ENCODE measurements at regions not wholly inside any gene's neighbourhood (a gene's known extent, or its start where the extent isn't known, plus 50 kb on each side); places are given as distances from the start of the nearest gene placed in this dataset.

DNA sequence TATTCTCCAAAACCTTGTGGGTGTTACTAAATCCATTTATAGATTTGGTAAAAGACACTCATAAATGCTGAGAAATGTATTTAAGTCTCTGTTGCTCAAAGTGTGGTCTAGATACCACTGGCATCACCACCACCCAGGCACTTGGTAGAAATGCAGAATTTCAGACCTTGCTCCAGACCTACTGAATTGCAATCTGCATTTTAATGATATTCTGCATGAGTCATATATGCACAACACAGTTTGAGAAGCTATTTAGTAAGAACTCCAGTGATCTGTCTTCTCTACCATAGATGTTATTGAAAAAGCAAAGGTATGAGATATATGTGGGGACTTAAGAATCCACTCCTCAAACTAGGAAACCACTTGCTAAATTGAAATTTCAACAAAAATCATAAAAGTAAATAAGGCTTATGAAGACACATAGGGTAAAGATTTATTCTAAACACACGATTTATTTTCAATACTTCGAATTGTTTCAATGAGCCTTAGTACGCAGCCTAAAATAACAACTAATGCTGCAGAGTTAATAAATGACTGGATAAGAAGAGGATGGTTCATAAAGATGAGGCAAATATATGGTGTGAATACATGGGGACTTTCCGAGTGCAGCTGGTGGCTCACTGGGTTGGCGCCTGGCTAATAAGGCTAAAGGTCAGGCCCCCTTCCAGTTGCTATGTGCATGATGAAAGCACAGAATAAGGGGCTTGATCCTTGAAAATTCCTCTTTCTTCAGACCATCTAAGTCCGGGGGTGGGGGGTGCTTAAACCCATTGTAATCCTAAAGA lies 813.3 kb downstream of the NR2F2 start:
- Histone ChIP-seq H3K4me3 (no peak overlapping the region), H3K27me3 (no peaks in the 10 kb centered on the region), H3K4me1 (no peaks in the 10 kb centered on the region), H3K9me3 (no peaks in the 10 kb centered on the region), H3K36me3 (no peaks in the 10 kb centered on the region), H3K27ac (no peak overlapping the region)
- TF ChIP-seq, protein P1, sequence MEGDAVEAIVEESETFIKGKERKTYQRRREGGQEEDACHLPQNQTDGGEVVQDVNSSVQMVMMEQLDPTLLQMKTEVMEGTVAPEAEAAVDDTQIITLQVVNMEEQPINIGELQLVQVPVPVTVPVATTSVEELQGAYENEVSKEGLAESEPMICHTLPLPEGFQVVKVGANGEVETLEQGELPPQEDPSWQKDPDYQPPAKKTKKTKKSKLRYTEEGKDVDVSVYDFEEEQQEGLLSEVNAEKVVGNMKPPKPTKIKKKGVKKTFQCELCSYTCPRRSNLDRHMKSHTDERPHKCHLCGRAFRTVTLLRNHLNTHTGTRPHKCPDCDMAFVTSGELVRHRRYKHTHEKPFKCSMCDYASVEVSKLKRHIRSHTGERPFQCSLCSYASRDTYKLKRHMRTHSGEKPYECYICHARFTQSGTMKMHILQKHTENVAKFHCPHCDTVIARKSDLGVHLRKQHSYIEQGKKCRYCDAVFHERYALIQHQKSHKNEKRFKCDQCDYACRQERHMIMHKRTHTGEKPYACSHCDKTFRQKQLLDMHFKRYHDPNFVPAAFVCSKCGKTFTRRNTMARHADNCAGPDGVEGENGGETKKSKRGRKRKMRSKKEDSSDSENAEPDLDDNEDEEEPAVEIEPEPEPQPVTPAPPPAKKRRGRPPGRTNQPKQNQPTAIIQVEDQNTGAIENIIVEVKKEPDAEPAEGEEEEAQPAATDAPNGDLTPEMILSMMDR (IDR thresholded peaks at IDR 0.05), result no peak
- DNase-seq (ENCODE audit: low spot score), result no peak

DNA sequence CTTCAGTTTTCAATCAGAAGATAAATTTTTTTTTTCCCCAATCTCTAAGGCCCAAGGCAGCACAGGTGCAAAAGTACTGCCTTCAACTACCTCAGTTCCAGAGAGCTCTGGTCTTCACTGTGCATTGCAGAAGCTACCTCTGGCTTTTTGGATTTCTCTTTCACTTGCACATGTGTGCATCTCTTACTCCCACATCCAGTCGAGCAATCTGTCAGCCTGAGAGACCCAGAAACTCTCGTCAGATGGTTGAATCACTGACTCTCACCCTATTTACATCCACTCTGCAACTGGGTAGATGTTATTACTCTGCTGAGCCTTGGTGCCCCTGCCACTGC lies 813.8 kb downstream of the NR2F2 start:
- Histone ChIP-seq H3K4me1 (no peaks in the 10 kb centered on the region), H3K27ac (no peak overlapping the region), H3K27me3 (no peaks in the 10 kb centered on the region), H3K9me3 (no peaks in the 10 kb centered on the region), H3K4me3 (no peak overlapping the region), H3K36me3 (no peaks in the 10 kb centered on the region)
- TF ChIP-seq, protein P1 (IDR thresholded peaks at IDR 0.05), result no peak
- no peak for DNase-seq (ENCODE audit: low spot score)

DNA sequence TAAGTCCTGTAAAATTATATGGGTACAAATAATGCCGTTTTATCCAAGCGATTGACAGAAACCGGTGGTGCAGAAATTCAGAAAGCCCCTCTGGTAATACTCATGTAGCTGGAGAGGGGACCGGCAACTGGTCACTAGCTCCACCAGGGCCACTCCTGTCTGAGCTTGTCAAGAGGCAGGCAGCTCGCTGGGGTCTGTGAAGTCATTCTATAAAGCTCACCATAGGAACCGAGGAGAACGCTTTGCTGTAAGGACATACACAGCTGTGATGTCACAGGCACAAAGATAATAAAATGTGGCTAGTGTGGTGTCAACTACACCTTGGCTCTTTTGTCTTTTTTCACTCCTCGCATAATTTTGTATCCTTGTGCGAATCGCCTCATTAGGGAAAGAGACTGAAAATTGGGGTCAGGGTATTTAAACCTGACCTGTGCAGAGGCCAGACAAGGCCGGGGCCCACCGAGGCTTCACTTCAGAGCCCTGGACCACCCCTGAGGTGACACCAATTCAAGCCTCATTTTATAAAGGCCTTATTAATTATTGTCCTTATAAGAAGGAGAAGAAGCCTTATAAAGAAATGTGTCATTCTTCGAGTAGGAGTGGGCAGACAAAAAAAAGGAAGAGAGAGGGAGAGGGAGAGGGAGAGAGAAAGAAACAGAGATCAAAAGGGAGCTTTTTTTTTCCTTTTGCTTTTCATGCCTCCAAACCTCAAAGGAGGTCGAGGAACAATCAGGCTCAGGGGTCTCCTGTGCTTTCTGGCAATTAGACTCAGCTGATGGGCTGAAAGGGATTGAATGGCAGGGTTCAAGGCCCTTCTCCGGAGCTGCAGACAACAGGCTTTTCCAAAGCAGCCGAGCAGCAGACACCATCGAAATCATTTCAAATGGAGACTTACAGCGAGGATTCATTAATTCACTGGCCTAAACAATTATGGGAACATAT lies 813.3 kb upstream of the ARRDC4 start:
- no peaks in the 10 kb centered on the region for H3K27me3 ChIP-seq
- TF ChIP-seq, protein P1 (IDR thresholded peaks at IDR 0.05), result no peak
- DNase-seq (ENCODE audit: low spot score), result no peak

DNA sequence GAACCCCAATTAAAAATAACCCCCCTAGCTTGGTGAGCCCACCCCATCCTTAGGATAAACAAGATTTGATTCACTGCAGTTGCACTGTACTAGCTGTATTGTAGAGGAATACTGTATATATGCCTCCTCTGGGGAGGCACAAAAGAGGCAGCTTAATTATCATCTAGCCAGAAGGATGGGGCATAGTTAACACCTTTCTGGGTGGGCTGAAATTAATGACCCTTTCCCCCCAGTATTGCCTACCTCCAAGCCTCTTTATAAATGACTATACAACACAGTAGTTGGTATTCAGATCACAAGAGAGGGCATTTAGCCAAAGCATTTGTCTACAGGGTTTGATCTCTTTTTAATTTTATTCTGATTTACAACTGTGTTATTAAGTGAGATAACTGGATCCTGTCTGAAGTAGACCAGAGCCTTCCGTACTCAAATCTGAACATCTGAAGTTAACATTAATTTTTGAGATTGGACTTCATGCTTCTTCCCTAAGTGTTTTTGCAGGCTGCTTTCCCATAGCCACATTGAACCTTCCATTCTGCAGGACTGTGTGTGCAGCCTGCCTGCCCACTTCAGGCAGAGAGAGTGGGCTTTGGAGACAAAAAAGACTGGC lies 807.0 kb upstream of the ARRDC4 start:
- DNase-seq (ENCODE audit: low spot score), result no peak
- H3K4me3 ChIP-seq, result no peak overlapping the region
- TF ChIP-seq, protein P1 (IDR thresholded peaks at IDR 0.05), result no peak
- H3K9me3 ChIP-seq, result no peaks in the 10 kb centered on the region
- H3K27me3 ChIP-seq, result no peaks in the 10 kb centered on the region
- H3K36me3 ChIP-seq, result no peaks in the 10 kb centered on the region
- H3K27ac ChIP-seq, result no peak overlapping the region
- no peaks in the 10 kb centered on the region for H3K4me1 ChIP-seq

More for the DNA sequence above, 813.3 kb upstream of the ARRDC4 start:
- H3K27ac ChIP-seq, result no peak overlapping the region
- H3K4me3 ChIP-seq, result no peak overlapping the region
- H3K4me1 ChIP-seq, result no peaks in the 10 kb centered on the region
- no peaks in the 10 kb centered on the region for H3K36me3 ChIP-seq
- H3K9me3 ChIP-seq, result no peaks in the 10 kb centered on the region

DNA sequence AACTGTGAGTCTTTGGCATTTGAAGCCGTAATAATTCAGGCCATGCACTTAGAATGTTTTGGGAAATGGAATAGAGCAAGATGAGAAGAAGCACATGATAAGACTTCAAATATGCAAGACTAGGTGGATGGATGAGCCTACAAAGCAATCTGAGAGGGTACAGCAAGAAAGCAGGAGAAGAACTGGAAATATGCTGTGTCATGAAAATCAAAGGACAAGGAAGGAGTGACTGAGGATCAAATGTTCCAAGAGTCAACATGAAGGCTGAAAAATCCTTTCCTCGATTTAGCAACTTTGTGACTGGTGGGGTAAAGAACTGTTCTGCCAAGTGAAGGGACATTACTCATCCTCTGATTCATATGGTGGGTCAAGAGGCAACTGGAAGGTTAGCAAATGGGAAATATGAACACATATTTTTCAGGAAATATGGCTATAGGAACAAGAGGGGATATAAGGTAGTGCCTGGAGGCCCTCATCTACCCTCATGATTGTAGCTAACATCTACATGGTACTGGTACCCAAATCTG lies 803.7 kb upstream of the ARRDC4 start:
- no peak overlapping the region for H3K4me3 ChIP-seq
- TF ChIP-seq, protein P1 (IDR thresholded peaks at IDR 0.05), result no peak

More for the DNA sequence above, 803.7 kb upstream of the ARRDC4 start:
- H3K4me1 ChIP-seq, result no peaks in the 10 kb centered on the region
- no peaks in the 10 kb centered on the region for H3K36me3 ChIP-seq
- H3K9me3 ChIP-seq, result no peaks in the 10 kb centered on the region
- no peaks in the 10 kb centered on the region for H3K27me3 ChIP-seq
- H3K27ac ChIP-seq, result no peak overlapping the region
- DNase-seq (ENCODE audit: low spot score), result no peak
